Hepatocyte (in vitro differentiated cells): ENCODE measurements at regions not wholly inside any gene's neighbourhood (a gene's known extent, or its start where the extent isn't known, plus 50 kb on each side); places are given as distances from the start of the nearest gene placed in this dataset.

ENCODE experiments used
- DNase-seq: peaks from one replicate; pipeline ENCODE4 v3.0.0-alpha.2; 2016; ENCODE audit warnings: low spot score
- H2AFZ ChIP-seq: fragments of 200-600 bp; sonication (generic); 2 replicates; pipeline ENCODE4 v1.6.0; 2016; ENCODE audit warnings: antibody characterized with exemption, mild to moderate bottlenecking
- H3K27ac ChIP-seq: fragments of 200-600 bp; sonication (generic); 2 replicates; pipeline ENCODE4 v1.5.1; 2016; ENCODE audit warnings: mild to moderate bottlenecking
- H3K27me3 ChIP-seq: fragments of 200-600 bp; sonication (generic); 2 replicates; pipeline ENCODE4 v1.6.1; 2016
- H3K36me3 ChIP-seq: fragments of 200-600 bp; sonication (generic); replicated peaks from 2 replicates; pipeline ENCODE4 v1.5.1; 2016; ENCODE audit warnings: low read depth; ENCODE audit not compliant: insufficient read depth
- H3K4me1 ChIP-seq: fragments of 200-600 bp; sonication (generic); 2 replicates; pipeline ENCODE4 v1.5.1; 2016; ENCODE audit warnings: mild to moderate bottlenecking, moderate library complexity; ENCODE audit not compliant: insufficient read depth
- H3K4me2 ChIP-seq: fragments of 200-600 bp; sonication (generic); 2 replicates; pipeline ENCODE4 v1.6.0; 2016
- H3K4me3 ChIP-seq: fragments of 200-600 bp; sonication (generic); 2 replicates; pipeline ENCODE4 v1.5.1; 2016; ENCODE audit warnings: mild to moderate bottlenecking
- H3K79me2 ChIP-seq: fragments of 200-600 bp; sonication (generic); 2 replicates; pipeline ENCODE4 v1.6.0; 2017; ENCODE audit warnings: mild to moderate bottlenecking
- H3K9me2 ChIP-seq: fragments of 200-600 bp; sonication (generic); replicated peaks from 2 replicates; pipeline ENCODE4 v1.6.0; 2017; ENCODE audit warnings: mild to moderate bottlenecking; ENCODE audit not compliant: insufficient read depth
- H3K9me3 ChIP-seq: fragments of 200-600 bp; sonication (generic); 2 replicates; pipeline ENCODE4 v1.5.1; 2016; ENCODE audit warnings: low read depth, mild to moderate bottlenecking
- H4K20me1 ChIP-seq: fragments of 200-600 bp; sonication (generic); 2 replicates; pipeline ENCODE4 v1.6.0; 2016; ENCODE audit warnings: mild to moderate bottlenecking; ENCODE audit not compliant: insufficient read depth, poor library complexity, severe bottlenecking
- CTCF ChIP-seq: fragments of 200-600 bp; sonication (generic); IDR thresholded peaks from 2 replicates; pipeline ENCODE4 v1.5.1; 2016; ENCODE audit warnings: antibody characterized with exemption, mild to moderate bottlenecking; ENCODE audit not compliant: poor library complexity
- EZH2 ChIP-seq: fragments of 200-600 bp; sonication (generic); IDR thresholded peaks from 2 replicates; pipeline ENCODE4 v1.6.1; 2016; ENCODE audit warnings: antibody characterized with exemption, mild to moderate bottlenecking, borderline replicate concordance
- EZH2phosphoT487 ChIP-seq: fragments of 200-600 bp; sonication (generic); IDR thresholded peaks from one replicate; pipeline ENCODE4 v1.6.1; 2018; ENCODE audit warnings: antibody characterized with exemption, mild to moderate bottlenecking, low read depth, moderate library complexity; ENCODE audit not compliant: unreplicated experiment, severe bottlenecking
- WGBS: methylation state at CpG from one replicate; pipeline ENCODE4 v1.1.6; 2016; ENCODE audit warnings: low lambda C conversion rate; ENCODE audit errors: missing lambda C conversion rate; 5-methylcytosine and 5-hydroxymethylcytosine counted together

GRCh38 chr7:111660478-111660877, 98.2 kb upstream of the IMMP2L start:
- no peaks in the 10 kb centered on the region for H3K9me3 ChIP-seq
- no peak overlapping the region for H2AFZ ChIP-seq
- no peaks in the 10 kb centered on the region for H4K20me1 ChIP-seq
- WGBS, result 83% methylated on average over 1 of the region's 1 CpG
- no peak overlapping the region for H3K4me3 ChIP-seq
- DNase-seq, result no peak
- no peaks in the 10 kb centered on the region for H3K27me3 ChIP-seq
- no peaks in the 10 kb centered on the region for H3K4me1 ChIP-seq
- H3K79me2 ChIP-seq, result no peaks in the 10 kb centered on the region
- no peak overlapping the region for H3K27ac ChIP-seq
- no peak overlapping the region for H3K4me2 ChIP-seq
- TF ChIP-seq CTCF (no peak), EZH2 (no peak), EZH2phosphoT487 (no peak)
- no peaks in the 10 kb centered on the region for H3K9me2 ChIP-seq
- no peaks in the 10 kb centered on the region for H3K36me3 ChIP-seq

DNA sequence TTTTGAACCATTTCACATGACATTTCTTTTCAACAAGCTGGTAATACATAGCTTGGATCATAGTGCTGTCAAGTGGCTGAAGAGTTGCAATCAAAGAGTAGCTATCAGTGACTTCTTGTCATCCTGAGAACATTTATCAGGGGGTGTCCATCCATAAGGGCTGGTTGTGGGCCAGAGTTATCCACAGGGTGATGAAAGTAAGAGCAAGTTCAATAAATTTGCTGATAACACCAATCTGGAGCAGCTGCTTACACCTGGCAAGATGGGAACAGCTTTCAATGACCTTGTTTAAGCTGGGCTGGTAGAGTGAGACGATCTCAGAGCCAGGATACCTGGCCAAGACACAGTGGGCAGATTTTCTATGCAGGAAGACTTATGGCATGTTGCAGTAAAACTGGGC, 96.3 kb upstream of the IMMP2L start:
- H3K36me3 ChIP-seq, result no peaks in the 10 kb centered on the region
- H3K4me2 ChIP-seq, result no peak overlapping the region
- no peaks in the 10 kb centered on the region for H3K79me2 ChIP-seq
- no peaks in the 10 kb centered on the region for H3K9me2 ChIP-seq
- H3K4me3 ChIP-seq, result no peak overlapping the region
- WGBS, result 68% methylated on average over 1 of the region's 1 CpG
- no peak for DNase-seq
- H3K4me1 ChIP-seq, result no peaks in the 10 kb centered on the region
- H4K20me1 ChIP-seq, result no peaks in the 10 kb centered on the region
- H3K27me3 ChIP-seq, result no peaks in the 10 kb centered on the region
- TF ChIP-seq EZH2 (no peak), CTCF (no peak), EZH2phosphoT487 (no peak)
- H3K9me3 ChIP-seq, result no peaks in the 10 kb centered on the region
- no peak overlapping the region for H3K27ac ChIP-seq
- no peak overlapping the region for H2AFZ ChIP-seq

DNA sequence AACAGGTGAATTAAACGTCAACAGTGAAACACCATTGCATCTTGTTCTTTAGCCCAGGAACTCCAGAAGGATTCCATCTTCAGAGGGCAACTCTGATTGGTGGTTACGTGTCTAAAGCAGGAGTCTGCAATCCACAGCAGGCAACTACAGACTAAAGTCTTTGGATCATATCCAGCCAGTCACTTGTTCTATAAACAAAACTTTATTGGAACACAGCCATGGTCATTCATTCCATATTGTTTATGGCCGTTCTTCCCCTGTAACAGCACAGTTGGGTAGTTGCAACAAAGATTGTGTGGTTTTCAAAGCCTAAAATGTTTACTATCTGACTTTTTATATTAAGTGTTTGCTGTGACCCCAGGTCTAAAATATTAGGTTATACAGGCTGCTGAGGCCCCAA, 94.7 kb upstream of the IMMP2L start:
- Histone ChIP-seq H4K20me1 (no peaks in the 10 kb centered on the region), H2AFZ (no peak overlapping the region), H3K27me3 (no peaks in the 10 kb centered on the region), H3K4me2 (no peak overlapping the region), H3K9me2 (no peaks in the 10 kb centered on the region), H3K36me3 (no peaks in the 10 kb centered on the region), H3K27ac (no peak overlapping the region), H3K79me2 (no peaks in the 10 kb centered on the region), H3K4me1 (no peaks in the 10 kb centered on the region), H3K4me3 (no peak overlapping the region), H3K9me3 (no peaks in the 10 kb centered on the region)
- DNase-seq, result no peak
- no peak for TF ChIP-seq CTCF
- no peak for TF ChIP-seq EZH2phosphoT487
- no peak for TF ChIP-seq EZH2
- 61% methylated on average over 3 of the region's 3 CpGs for WGBS

GRCh38 chr7:111654343-111654742, 92.1 kb upstream of the IMMP2L start:
- Histone ChIP-seq H3K4me3 (no peak overlapping the region), H3K27me3 (no peaks in the 10 kb centered on the region), H3K9me3 (no peaks in the 10 kb centered on the region), H2AFZ (no peak overlapping the region), H4K20me1 (no peaks in the 10 kb centered on the region), H3K4me2 (no peak overlapping the region), H3K27ac (no peak overlapping the region), H3K79me2 (no peaks in the 10 kb centered on the region), H3K9me2 (no peaks in the 10 kb centered on the region), H3K36me3 (no peaks in the 10 kb centered on the region), H3K4me1 (peaks cover 5% of the 10 kb centered on the region)
- TF ChIP-seq CTCF (no peak), EZH2 (no peak), EZH2phosphoT487 (no peak)
- 80% methylated on average over 6 of the region's 6 CpGs for WGBS
- DNase-seq, result no peak
